Tibial nerve (tissue), 4 donors: ENCODE measurements at regions not wholly inside any gene's neighbourhood (a gene's known extent, or its start where the extent isn't known, plus 50 kb on each side); places are given as distances from the start of the nearest gene placed in this dataset.

ENCODE experiments used
- DNase-seq, 2 donors: peaks; one replicate each; pipeline ENCODE4 v3.0.0-alpha.2; 2019; ENCODE audit warnings: low spot score in 2 of 2
- H3K27ac ChIP-seq, 4 donors: fragments of 200-600 bp; sonication (generic) in 3 of 4; one replicate each; pipeline ENCODE4 v1.5.1; 2017 to 2019; ENCODE audit warnings: mild to moderate bottlenecking in 1 of 4
- H3K27me3 ChIP-seq, 2 donors: fragments of 200-600 bp; sonication (generic) in 1 of 2; one replicate each; pipeline versions ENCODE4 v1.5.1 to v1.6.0; 2017 to 2019
- H3K36me3 ChIP-seq, 3 donors: fragments of 200-600 bp; sonication (generic); one replicate each; pipeline ENCODE4 v1.5.1; 2018 to 2019
- H3K4me1 ChIP-seq, 4 donors: fragments of 200-600 bp; sonication (generic) in 3 of 4; one replicate each; pipeline ENCODE4 v1.5.1; 2017 to 2019
- H3K4me3 ChIP-seq, 4 donors: fragments of 200-600 bp; sonication (generic) in 3 of 4; one replicate each; pipeline ENCODE4 v1.5.1; 2017 to 2019; ENCODE audit warnings: mild to moderate bottlenecking in 1 of 4, moderate library complexity in 1 of 4
- H3K9me3 ChIP-seq, 4 donors: fragments of 200-600 bp; sonication (generic) in 3 of 4; one replicate each; pipeline ENCODE4 v1.5.1; 2017 to 2019
- CTCF ChIP-seq, 5 experiments: fragments of 200-600 bp in 3 of 5; fragments of 450-650 bp in 2 of 5; sonication (generic) in 3 of 5; IDR thresholded peaks; one replicate each; pipeline ENCODE4 v1.5.1; 2016 to 2019; ENCODE audit warnings: antibody characterized with exemption in 5 of 5, mild to moderate bottlenecking in 3 of 5, moderate library complexity in 2 of 5
- EP300 ChIP-seq, 2 donors: sonication (generic); formaldehyde crosslinking; IDR thresholded peaks; one replicate each; pipeline ENCODE4 v1.6.1; 2017; ENCODE audit warnings: antibody characterized with exemption in 2 of 2, mild to moderate bottlenecking in 1 of 2
- POLR2A ChIP-seq, 2 donors: fragments of 450-650 bp; IDR thresholded peaks; one replicate each; pipeline ENCODE4 v1.6.1; 2017; ENCODE audit warnings: antibody characterized with exemption in 2 of 2, mild to moderate bottlenecking in 2 of 2, moderate library complexity in 2 of 2
- WGBS, 2 donors: methylation state at CpG; one replicate each; pipeline ENCODE4 v1.1.5; 2018; 5-methylcytosine and 5-hydroxymethylcytosine counted together

DNA sequence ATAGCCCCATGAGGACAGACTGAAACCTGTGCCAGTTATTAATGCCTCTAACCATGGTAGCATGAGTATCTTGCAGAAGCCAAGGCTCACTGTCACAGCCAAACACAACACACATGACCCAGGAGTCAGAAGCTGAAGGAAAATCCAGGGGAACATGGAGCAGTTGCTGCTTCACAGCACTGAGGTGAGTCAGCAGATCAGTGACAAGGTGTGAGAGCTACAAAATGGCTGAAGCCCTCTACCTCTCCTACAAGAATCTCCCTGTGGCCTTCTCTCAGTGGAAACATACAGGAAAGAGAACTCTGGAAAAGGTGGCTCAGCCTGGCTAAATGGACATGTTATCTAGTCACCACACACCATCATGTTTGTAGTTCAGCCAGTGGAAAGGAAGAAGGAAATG, 93.5 kb downstream of the NAB1 start:
- TF ChIP-seq CTCF (IDR thresholded peaks at IDR 0.05) = no peak
- TF ChIP-seq POLR2A (IDR thresholded peaks at IDR 0.05) = no peak
- no peak for TF ChIP-seq EP300 (IDR thresholded peaks at IDR 0.05)
- H3K36me3 ChIP-seq = no peaks in the 10 kb centered on the region
- H3K4me1 ChIP-seq = peaks cover 0 to 4% (median 0%) of the 10 kb centered on the region in 4 donors
- no peak overlapping the region for H3K4me3 ChIP-seq
- no peak overlapping the region for H3K27ac ChIP-seq
- no peak for DNase-seq
- no peaks in the 10 kb centered on the region for H3K27me3 ChIP-seq
- peaks cover 0 to 6% (median 0%) of the 10 kb centered on the region in 4 donors for H3K9me3 ChIP-seq

DNA sequence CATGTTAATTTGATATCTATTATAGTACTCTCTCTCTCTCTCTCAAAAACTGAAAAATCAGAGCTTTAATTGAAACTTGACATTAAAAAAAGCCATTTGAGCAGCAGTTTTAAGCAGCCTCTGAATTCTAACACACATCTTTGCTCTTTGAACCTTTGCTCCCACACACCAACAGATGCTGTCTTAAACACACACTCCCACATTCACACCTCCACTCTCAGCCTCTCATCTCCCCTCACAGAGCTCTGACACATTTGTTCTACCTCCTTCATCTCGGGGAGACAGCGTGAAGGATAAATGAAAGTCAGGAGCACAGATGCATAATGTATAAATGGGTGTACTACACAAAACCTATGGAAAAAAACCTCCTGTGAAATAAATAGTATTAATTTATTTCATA, 95.2 kb downstream of the NAB1 start:
- TF ChIP-seq POLR2A (IDR thresholded peaks at IDR 0.05) (no peak), CTCF (IDR thresholded peaks at IDR 0.05) (no peak), EP300 (IDR thresholded peaks at IDR 0.05) (no peak)
- no peaks in the 10 kb centered on the region for H3K36me3 ChIP-seq
- H3K9me3 ChIP-seq = peaks cover 0 to 6% (median 0%) of the 10 kb centered on the region in 4 donors
- H3K27ac ChIP-seq = no peak overlapping the region
- H3K27me3 ChIP-seq = no peaks in the 10 kb centered on the region
- WGBS, 2 donors = 78% methylated on average over 2 of the region's 2 CpGs
- no peak for DNase-seq
- H3K4me3 ChIP-seq = no peak overlapping the region
- peaks cover 0 to 4% (median 0%) of the 10 kb centered on the region in 4 donors for H3K4me1 ChIP-seq

GRCh38 chr2:190746971-190747761, 98.3 kb downstream of the NAB1 start:
- H3K4me3 ChIP-seq = no peak overlapping the region
- WGBS, 2 donors = 24 to 40% methylated on average over 3 of the region's 3 CpGs
- H3K27me3 ChIP-seq = no peaks in the 10 kb centered on the region
- DNase-seq = no peak
- H3K36me3 ChIP-seq = no peaks in the 10 kb centered on the region
- peaks cover 0 to 4% (median 0%) of the 10 kb centered on the region in 4 donors for H3K4me1 ChIP-seq
- H3K9me3 ChIP-seq = peaks cover 0 to 3% (median 0%) of the 10 kb centered on the region in 4 donors
- TF ChIP-seq EP300 (IDR thresholded peaks at IDR 0.05) (no peak), POLR2A (IDR thresholded peaks at IDR 0.05) (no peak), CTCF (IDR thresholded peaks at IDR 0.05) (no peak)
- H3K27ac ChIP-seq = no peak overlapping the region

DNA sequence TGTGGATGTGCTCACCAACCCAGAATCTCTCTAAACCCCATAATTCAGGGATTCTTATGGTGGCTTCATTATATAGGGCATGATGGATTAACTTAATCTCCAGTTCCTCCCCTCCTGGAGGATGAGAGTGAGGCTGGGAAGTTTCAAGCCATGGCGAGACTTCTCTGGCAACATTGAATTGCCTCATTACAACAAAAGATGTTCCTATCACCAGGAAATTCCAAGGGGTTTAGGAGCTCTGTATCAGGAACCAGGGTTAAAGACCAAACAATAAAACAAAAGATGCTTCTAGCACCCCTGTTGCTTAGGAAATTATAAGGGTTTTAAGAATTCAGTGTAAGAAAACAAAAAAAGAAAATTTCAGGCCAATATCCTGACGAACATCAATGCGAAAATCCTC, 100.1 kb downstream of the NAB1 start:
- TF ChIP-seq EP300 (IDR thresholded peaks at IDR 0.05) (no peak), CTCF (IDR thresholded peaks at IDR 0.05) (no peak), POLR2A (IDR thresholded peaks at IDR 0.05) (no peak)
- H3K27ac ChIP-seq = no peak overlapping the region
- 91 to 94% methylated on average over 3 of the region's 3 CpGs for WGBS, 2 donors
- H3K27me3 ChIP-seq = no peaks in the 10 kb centered on the region
- H3K4me3 ChIP-seq = no peak overlapping the region
- H3K4me1 ChIP-seq = peaks cover 0 to 4% (median 0%) of the 10 kb centered on the region in 4 donors
- H3K36me3 ChIP-seq = no peaks in the 10 kb centered on the region
- DNase-seq = no peak
- H3K9me3 ChIP-seq = peaks cover 0 to 11% (median 0%) of the 10 kb centered on the region in 4 donors

DNA sequence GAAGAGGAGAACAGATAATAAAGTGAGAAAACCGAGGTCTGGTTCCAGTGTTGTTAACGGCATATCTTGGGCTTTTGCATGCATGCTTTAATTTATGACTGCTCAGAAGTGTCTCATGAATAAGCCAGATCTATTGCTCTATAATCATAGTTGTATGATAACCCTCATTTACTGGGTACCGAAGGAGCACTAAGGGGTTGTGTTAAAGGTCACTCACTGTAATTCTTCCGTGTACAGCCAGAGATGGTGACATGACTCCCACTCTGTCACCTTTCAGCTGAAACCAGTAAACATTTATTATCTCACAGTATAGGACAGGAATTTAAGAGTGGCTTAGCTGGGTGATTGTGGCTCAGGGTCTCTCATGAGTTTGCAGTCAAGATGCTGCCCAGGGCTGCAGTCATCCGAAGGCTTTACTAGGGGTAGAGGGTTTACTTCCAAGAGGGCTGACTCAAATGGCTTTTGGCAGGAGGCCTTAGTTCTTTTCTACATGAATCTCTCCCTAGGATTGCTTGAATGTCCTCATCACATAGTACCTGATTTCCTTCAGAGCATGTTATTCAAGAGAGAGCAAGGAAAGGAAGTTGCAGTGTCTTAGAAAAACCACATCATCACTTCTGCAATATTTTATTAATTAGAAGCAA, 107.0 kb downstream of the NAB1 start:
- Histone ChIP-seq H3K36me3 (no peaks in the 10 kb centered on the region), H3K27ac (no peak overlapping the region), H3K9me3 (peaks cover 0 to 17% (median 0%) of the 10 kb centered on the region in 4 donors), H3K4me3 (no peak overlapping the region), H3K4me1 (no peaks in the 10 kb centered on the region), H3K27me3 (no peaks in the 10 kb centered on the region)
- WGBS, 2 donors = 63 to 66% methylated on average over 5 of the region's 5 CpGs
- no peak for DNase-seq
- TF ChIP-seq POLR2A (IDR thresholded peaks at IDR 0.05) (no peak), EP300 (IDR thresholded peaks at IDR 0.05) (no peak), CTCF (IDR thresholded peaks at IDR 0.05) (no peak)
